Natural killer cell treated with Interleukin-12 subunit alpha and Interleukin-12 subunit beta and Interleukin-15 and Interleukin-18, amount 100 ng/mL, for 72 hours (primary cell): ENCODE measurements at regions not wholly inside any gene's neighbourhood (a gene's known extent, or its start where the extent isn't known, plus 50 kb on each side); places are given as distances from the start of the nearest gene placed in this dataset.
"Not testable (repeated sequence)": the region's sequence is repeated elsewhere in the genome, so short reads cannot be mapped to it uniquely, and the experiment has no call there.

ENCODE experiments used
- ATAC-seq, 2 donors: fragments of 150-1000 bp; cut with Tn5 transposase in 1 of 2; sonication (Bioruptor Pico), chemical (Tn5 transposase) in 1 of 2; 2 replicates each; pipeline ENCODE4 v1.10.0; 2021
- DNase-seq: peaks from one replicate; pipeline ENCODE4 v3.0.0; 2022; ENCODE audit warnings: low spot score
- H3K27ac Mint-ChIP-seq, 2 donors: 1 replicate in 1 of 2; 2 replicates in 1 of 2; pipeline ENCODE4 v1.8.0; 2022; ENCODE audit warnings: mixed read lengths in 2 of 2, mild to moderate bottlenecking in 1 of 2, moderate library complexity in 1 of 2
- H3K27me3 Mint-ChIP-seq, 2 donors: 1 replicate in 1 of 2; 2 replicates in 1 of 2; pipeline ENCODE4 v1.8.0; 2022; ENCODE audit warnings: mixed read lengths in 2 of 2
- H3K36me3 Mint-ChIP-seq: one replicate; pipeline ENCODE4 v1.8.0; 2022; ENCODE audit warnings: mixed read lengths
- H3K4me1 Mint-ChIP-seq, 2 donors: 1 replicate in 1 of 2; 2 replicates in 1 of 2; pipeline ENCODE4 v1.8.0; 2022; ENCODE audit warnings: low read depth in 2 of 2, mixed read lengths in 2 of 2, mild to moderate bottlenecking in 1 of 2
- H3K4me3 Mint-ChIP-seq: one replicate; pipeline ENCODE4 v1.8.0; 2022; ENCODE audit warnings: mixed read lengths
- H3K9me3 Mint-ChIP-seq: 2 replicates; pipeline ENCODE4 v1.8.0; 2022; ENCODE audit warnings: mixed read lengths

GRCh38 chr3:34449305-34449704 is 650.9 kb downstream of the PDCD6IP start:
- DNase-seq (no peak), ATAC-seq (no peak)
- peaks cover 22% of the 10 kb centered on the region for H3K9me3 Mint-ChIP-seq
- H3K36me3 Mint-ChIP-seq: peaks cover 10% of the 10 kb centered on the region
- no peak overlapping the region for H3K27ac Mint-ChIP-seq
- H3K4me3 Mint-ChIP-seq: no peak overlapping the region
- no peaks in the 10 kb centered on the region for H3K27me3 Mint-ChIP-seq
- no peaks in the 10 kb centered on the region for H3K4me1 Mint-ChIP-seq

- Mint-ChIP-seq H3K9me3 (peaks cover 22% of the 10 kb centered on the region), H3K27me3 (no peaks in the 10 kb centered on the region), H3K27ac (no peak overlapping the region), H3K4me3 (no peak overlapping the region), H3K4me1 (no peaks in the 10 kb centered on the region), H3K36me3 (peaks cover 17% of the 10 kb centered on the region)
- DNase-seq (no peak), ATAC-seq (no peak)
These were observed 665.0 kb downstream of the PDCD6IP start for GRCh38 chr3:34463414-34463813.

GRCh38 chr3:34464646-34465045 is 666.2 kb downstream of the PDCD6IP start:
- H3K27me3 Mint-ChIP-seq: no peaks in the 10 kb centered on the region
- no peak overlapping the region for H3K4me3 Mint-ChIP-seq
- H3K4me1 Mint-ChIP-seq: no peaks in the 10 kb centered on the region
- ATAC-seq (no peak), DNase-seq (no peak)
- no peak overlapping the region for H3K27ac Mint-ChIP-seq
- peaks cover 9% of the 10 kb centered on the region for H3K36me3 Mint-ChIP-seq
- H3K9me3 Mint-ChIP-seq: peaks cover 19% of the 10 kb centered on the region

- Mint-ChIP-seq H3K27ac (no peak overlapping the region), H3K36me3 (peaks cover 7% of the 10 kb centered on the region), H3K4me1 (no peaks in the 10 kb centered on the region), H3K4me3 (no peak overlapping the region), H3K27me3 (no peaks in the 10 kb centered on the region), H3K9me3 (peaks cover 13% of the 10 kb centered on the region)
- ATAC-seq: no peak
- DNase-seq: no peak
These were observed 677.4 kb downstream of the PDCD6IP start for GRCh38 chr3:34475851-34476250.

GRCh38 chr3:34483311-34483887 is 685.0 kb downstream of the PDCD6IP start:
- DNase-seq (no peak), ATAC-seq (no peak)
- Mint-ChIP-seq H3K4me1 (peaks cover 0 to 7% of the 10 kb centered on the region in 2 donors), H3K4me3 (peak overlapping the region; percentile 53), H3K27ac (no peak overlapping the region), H3K9me3 (peaks cover 11% of the 10 kb centered on the region), H3K36me3 (no peaks in the 10 kb centered on the region), H3K27me3 (no peaks in the 10 kb centered on the region)

- no peak overlapping the region for H3K4me3 Mint-ChIP-seq
- no peaks in the 10 kb centered on the region for H3K36me3 Mint-ChIP-seq
- DNase-seq (no peak), ATAC-seq (no peak)
- H3K9me3 Mint-ChIP-seq: peaks cover 7% of the 10 kb centered on the region
- no peak overlapping the region for H3K27ac Mint-ChIP-seq
- H3K27me3 Mint-ChIP-seq: no peaks in the 10 kb centered on the region
- H3K4me1 Mint-ChIP-seq: no peaks in the 10 kb centered on the region
These were observed 705.9 kb downstream of the PDCD6IP start for GRCh38 chr3:34504366-34504765.

GRCh38 chr3:34504775-34505174 is 706.3 kb downstream of the PDCD6IP start:
- H3K4me3 Mint-ChIP-seq: no peak overlapping the region

GRCh38 chr3:34508732-34509131 is 710.3 kb downstream of the PDCD6IP start:
- Mint-ChIP-seq H3K36me3 (no peaks in the 10 kb centered on the region), H3K4me3 (no peak overlapping the region), H3K27me3 (no peaks in the 10 kb centered on the region), H3K9me3 (peaks cover 9% of the 10 kb centered on the region), H3K27ac (no peak overlapping the region), H3K4me1 (no peaks in the 10 kb centered on the region)
- ATAC-seq (no peak), DNase-seq (no peak)

More at GRCh38 chr3:34504775-34505174, 706.3 kb downstream of the PDCD6IP start:
- Mint-ChIP-seq H3K27me3 (no peaks in the 10 kb centered on the region), H3K36me3 (no peaks in the 10 kb centered on the region), H3K4me1 (no peaks in the 10 kb centered on the region), H3K27ac (no peak overlapping the region), H3K9me3 (peaks cover 7% of the 10 kb centered on the region)
- DNase-seq (no peak), ATAC-seq (no peak)

GRCh38 chr3:34511891-34512290 is 713.5 kb downstream of the PDCD6IP start:
- Mint-ChIP-seq H3K4me1 (no peaks in the 10 kb centered on the region), H3K27me3 (no peaks in the 10 kb centered on the region), H3K9me3 (peaks cover 16% of the 10 kb centered on the region), H3K4me3 (no peak overlapping the region), H3K27ac (no peak overlapping the region), H3K36me3 (no peaks in the 10 kb centered on the region)
- no peak for ATAC-seq
- no peak for DNase-seq

- H3K9me3 Mint-ChIP-seq: peaks cover 15% of the 10 kb centered on the region
- not testable (repeated sequence) for H3K4me3 Mint-ChIP-seq, H3K36me3 Mint-ChIP-seq, ATAC-seq, H3K4me1 Mint-ChIP-seq, DNase-seq, H3K27me3 Mint-ChIP-seq, H3K27ac Mint-ChIP-seq
These were observed 720.6 kb downstream of the PDCD6IP start for GRCh38 chr3:34519008-34519407.

GRCh38 chr3:34531156-34531555 is 732.7 kb downstream of the PDCD6IP start:
- no peak overlapping the region for H3K27ac Mint-ChIP-seq

GRCh38 chr3:34533451-34533850 is 735.0 kb downstream of the PDCD6IP start:
- no peaks in the 10 kb centered on the region for H3K36me3 Mint-ChIP-seq
- no peak overlapping the region for H3K4me3 Mint-ChIP-seq
- H3K4me1 Mint-ChIP-seq: no peaks in the 10 kb centered on the region
- H3K27me3 Mint-ChIP-seq: no peaks in the 10 kb centered on the region
- DNase-seq (no peak), ATAC-seq (no peak)
- peaks cover 14% of the 10 kb centered on the region for H3K9me3 Mint-ChIP-seq
- H3K27ac Mint-ChIP-seq: no peak overlapping the region

More at GRCh38 chr3:34531156-34531555, 732.7 kb downstream of the PDCD6IP start:
- Mint-ChIP-seq H3K4me1 (no peaks in the 10 kb centered on the region), H3K4me3 (no peak overlapping the region), H3K36me3 (no peaks in the 10 kb centered on the region), H3K9me3 (peaks cover 9% of the 10 kb centered on the region), H3K27me3 (no peaks in the 10 kb centered on the region)
- DNase-seq (no peak), ATAC-seq (no peak)

GRCh38 chr3:34534013-34534412 is 735.6 kb downstream of the PDCD6IP start:
- Mint-ChIP-seq H3K4me1 (no peaks in the 10 kb centered on the region), H3K9me3 (peaks cover 18% of the 10 kb centered on the region)
- no peak for DNase-seq

GRCh38 chr3:34544136-34544535 is 745.7 kb downstream of the PDCD6IP start:
- H3K36me3 Mint-ChIP-seq: no peaks in the 10 kb centered on the region
- DNase-seq: no peak
- H3K27ac Mint-ChIP-seq: no peak overlapping the region
- no peak overlapping the region for H3K4me3 Mint-ChIP-seq
- H3K4me1 Mint-ChIP-seq: no peaks in the 10 kb centered on the region
- H3K27me3 Mint-ChIP-seq: no peaks in the 10 kb centered on the region
- H3K9me3 Mint-ChIP-seq: peaks cover 8% of the 10 kb centered on the region
- ATAC-seq: no peak

More at GRCh38 chr3:34534013-34534412, 735.6 kb downstream of the PDCD6IP start:
- ATAC-seq: no peak
- Mint-ChIP-seq H3K36me3 (no peaks in the 10 kb centered on the region), H3K27me3 (no peaks in the 10 kb centered on the region), H3K27ac (no peak overlapping the region), H3K4me3 (no peak overlapping the region)

GRCh38 chr3:34547297-34547920 is 749.0 kb downstream of the PDCD6IP start:
- no peaks in the 10 kb centered on the region for H3K4me1 Mint-ChIP-seq
- peaks cover 8% of the 10 kb centered on the region for H3K9me3 Mint-ChIP-seq
- no peak overlapping the region for H3K4me3 Mint-ChIP-seq
- no peak overlapping the region for H3K27ac Mint-ChIP-seq
- ATAC-seq (no peak), DNase-seq (no peak)
- H3K27me3 Mint-ChIP-seq: no peaks in the 10 kb centered on the region
- H3K36me3 Mint-ChIP-seq: no peaks in the 10 kb centered on the region
